ENCODE measurements at regions not wholly inside any gene's neighbourhood (a gene's known extent, or its start where the extent isn't known, plus 50 kb on each side); places are given as distances from the start of the nearest gene placed in this dataset.

- Histone ChIP-seq H3K36me3 (ENCODE audit: low read length) (no peaks in the 10 kb centered on the region), H3K4me2 (ENCODE audit: low read depth, low read length, poor library complexity, severe bottlenecking) (no peak overlapping the region), H3K4me3 (ENCODE audit: insufficient read depth, low read length, poor library complexity, severe bottlenecking) (no peak overlapping the region)
Measured at GRCh38 chr2:34188464-34189303, 589.6 kb upstream of the FAM98A start.

GRCh38 chr2:34179511-34179910 is 580.4 kb upstream of the FAM98A start:
- no peaks in the 10 kb centered on the region for H3K9me3 ChIP-seq (ENCODE audit: insufficient read depth, low read length)
- TF ChIP-seq CTCF (IDR thresholded peaks at IDR 0.05; ENCODE audit: insufficient read depth, low read length, poor library complexity, severe bottlenecking): no peak
- no peak for TF ChIP-seq EZH2phosphoT487 (conservative IDR thresholded peaks at IDR 0.05; ENCODE audit: low read length)
- H2AFZ ChIP-seq (ENCODE audit: low read depth, low read length, severe bottlenecking): no peak overlapping the region
- no peaks in the 10 kb centered on the region for H4K20me1 ChIP-seq (ENCODE audit: low read depth, low read length)
- no peaks in the 10 kb centered on the region for H3F3A ChIP-seq (ENCODE audit: insufficient read depth)
- H3K79me2 ChIP-seq (ENCODE audit: insufficient read depth, low read length): no peaks in the 10 kb centered on the region
- no peak overlapping the region for H3K27ac ChIP-seq (ENCODE audit: low read depth, low read length)
- no peak overlapping the region for H3K4me2 ChIP-seq (ENCODE audit: low read depth, low read length, poor library complexity, severe bottlenecking)
- no peaks in the 10 kb centered on the region for H3K9me2 ChIP-seq (replicated peaks; ENCODE audit: insufficient read depth, low read length)
- no peak overlapping the region for H3K4me3 ChIP-seq (ENCODE audit: insufficient read depth, low read length, poor library complexity, severe bottlenecking)
- no peaks in the 10 kb centered on the region for H3K36me3 ChIP-seq (ENCODE audit: low read length)
- no peaks in the 10 kb centered on the region for H3K27me3 ChIP-seq (ENCODE audit: low read length)
- H3K9ac ChIP-seq (ENCODE audit: low read length): no peak overlapping the region

More at GRCh38 chr2:34188464-34189303, 589.6 kb upstream of the FAM98A start:
- no peak overlapping the region for H3K27ac ChIP-seq (ENCODE audit: low read depth, low read length)
- TF ChIP-seq CTCF (IDR thresholded peaks at IDR 0.05; ENCODE audit: insufficient read depth, low read length, poor library complexity, severe bottlenecking) (no peak), EZH2phosphoT487 (conservative IDR thresholded peaks at IDR 0.05; ENCODE audit: low read length) (no peak)
- no peaks in the 10 kb centered on the region for H3K27me3 ChIP-seq (ENCODE audit: low read length)
- H4K20me1 ChIP-seq (ENCODE audit: low read depth, low read length): no peaks in the 10 kb centered on the region
- no peak overlapping the region for H2AFZ ChIP-seq (ENCODE audit: low read depth, low read length, severe bottlenecking)
- no peaks in the 10 kb centered on the region for H3K79me2 ChIP-seq (ENCODE audit: insufficient read depth, low read length)
- H3K9me2 ChIP-seq (replicated peaks; ENCODE audit: insufficient read depth, low read length): no peaks in the 10 kb centered on the region
- H3K9me3 ChIP-seq (ENCODE audit: insufficient read depth, low read length): no peaks in the 10 kb centered on the region
- no peaks in the 10 kb centered on the region for H3F3A ChIP-seq (ENCODE audit: insufficient read depth)
- H3K9ac ChIP-seq (ENCODE audit: low read length): no peak overlapping the region

GRCh38 chr2:34178482-34178881 is 579.4 kb upstream of the FAM98A start:
- H3K4me2 ChIP-seq (ENCODE audit: low read depth, low read length, poor library complexity, severe bottlenecking): no peak overlapping the region
- no peak overlapping the region for H3K4me3 ChIP-seq (ENCODE audit: insufficient read depth, low read length, poor library complexity, severe bottlenecking)
- no peaks in the 10 kb centered on the region for H3F3A ChIP-seq (ENCODE audit: insufficient read depth)
- no peak overlapping the region for H3K9ac ChIP-seq (ENCODE audit: low read length)
- H3K27me3 ChIP-seq (ENCODE audit: low read length): no peaks in the 10 kb centered on the region
- H3K27ac ChIP-seq (ENCODE audit: low read depth, low read length): no peak overlapping the region
- no peaks in the 10 kb centered on the region for H3K9me2 ChIP-seq (replicated peaks; ENCODE audit: insufficient read depth, low read length)
- no peaks in the 10 kb centered on the region for H4K20me1 ChIP-seq (ENCODE audit: low read depth, low read length)
- no peaks in the 10 kb centered on the region for H3K36me3 ChIP-seq (ENCODE audit: low read length)
- no peaks in the 10 kb centered on the region for H3K9me3 ChIP-seq (ENCODE audit: insufficient read depth, low read length)
- H3K79me2 ChIP-seq (ENCODE audit: insufficient read depth, low read length): no peaks in the 10 kb centered on the region
- no peak overlapping the region for H2AFZ ChIP-seq (ENCODE audit: low read depth, low read length, severe bottlenecking)
- TF ChIP-seq CTCF (IDR thresholded peaks at IDR 0.05; ENCODE audit: insufficient read depth, low read length, poor library complexity, severe bottlenecking) (no peak), EZH2phosphoT487 (conservative IDR thresholded peaks at IDR 0.05; ENCODE audit: low read length) (no peak)

All from SU-DHL-6 (cell line).